Tibial nerve (tissue), 4 donors: ENCODE measurements at regions not wholly inside any gene's neighbourhood (a gene's known extent, or its start where the extent isn't known, plus 50 kb on each side); places are given as distances from the start of the nearest gene placed in this dataset.
"Not testable (repeated sequence)": the region's sequence is repeated elsewhere in the genome, so short reads cannot be mapped to it uniquely, and the experiment has no call there.

Experiments
- DNase-seq, 2 donors: peaks; one replicate each; pipeline ENCODE4 v3.0.0-alpha.2; 2019; ENCODE audit warnings: low spot score in 2 of 2
- H3K27ac ChIP-seq, 4 donors: fragments of 200-600 bp; sonication (generic) in 3 of 4; one replicate each; pipeline ENCODE4 v1.5.1; 2017 to 2019; ENCODE audit warnings: mild to moderate bottlenecking in 1 of 4
- H3K27me3 ChIP-seq, 2 donors: fragments of 200-600 bp; sonication (generic) in 1 of 2; one replicate each; pipeline versions ENCODE4 v1.5.1 to v1.6.0; 2017 to 2019
- H3K36me3 ChIP-seq, 3 donors: fragments of 200-600 bp; sonication (generic); one replicate each; pipeline ENCODE4 v1.5.1; 2018 to 2019
- H3K4me1 ChIP-seq, 4 donors: fragments of 200-600 bp; sonication (generic) in 3 of 4; one replicate each; pipeline ENCODE4 v1.5.1; 2017 to 2019
- H3K4me3 ChIP-seq, 4 donors: fragments of 200-600 bp; sonication (generic) in 3 of 4; one replicate each; pipeline ENCODE4 v1.5.1; 2017 to 2019; ENCODE audit warnings: mild to moderate bottlenecking in 1 of 4, moderate library complexity in 1 of 4
- H3K9me3 ChIP-seq, 4 donors: fragments of 200-600 bp; sonication (generic) in 3 of 4; one replicate each; pipeline ENCODE4 v1.5.1; 2017 to 2019
- EP300 ChIP-seq, 2 donors: sonication (generic); formaldehyde crosslinking; IDR thresholded peaks; one replicate each; pipeline ENCODE4 v1.6.1; 2017; ENCODE audit warnings: antibody characterized with exemption in 2 of 2, mild to moderate bottlenecking in 1 of 2
- POLR2A ChIP-seq, 2 donors: fragments of 450-650 bp; IDR thresholded peaks; one replicate each; pipeline ENCODE4 v1.6.1; 2017; ENCODE audit warnings: antibody characterized with exemption in 2 of 2, mild to moderate bottlenecking in 2 of 2, moderate library complexity in 2 of 2
- WGBS, 2 donors: methylation state at CpG; one replicate each; pipeline ENCODE4 v1.1.5; 2018; 5-methylcytosine and 5-hydroxymethylcytosine counted together
- TF ChIP-seq, protein P1 (sequence below), 5 experiments: fragments of 200-600 bp in 3 of 5; fragments of 450-650 bp in 2 of 5; sonication (generic) in 3 of 5; IDR thresholded peaks; one replicate each; pipeline ENCODE4 v1.5.1; 2016 to 2019; ENCODE audit warnings: antibody characterized with exemption in 5 of 5, mild to moderate bottlenecking in 3 of 5, moderate library complexity in 2 of 5

DNA sequence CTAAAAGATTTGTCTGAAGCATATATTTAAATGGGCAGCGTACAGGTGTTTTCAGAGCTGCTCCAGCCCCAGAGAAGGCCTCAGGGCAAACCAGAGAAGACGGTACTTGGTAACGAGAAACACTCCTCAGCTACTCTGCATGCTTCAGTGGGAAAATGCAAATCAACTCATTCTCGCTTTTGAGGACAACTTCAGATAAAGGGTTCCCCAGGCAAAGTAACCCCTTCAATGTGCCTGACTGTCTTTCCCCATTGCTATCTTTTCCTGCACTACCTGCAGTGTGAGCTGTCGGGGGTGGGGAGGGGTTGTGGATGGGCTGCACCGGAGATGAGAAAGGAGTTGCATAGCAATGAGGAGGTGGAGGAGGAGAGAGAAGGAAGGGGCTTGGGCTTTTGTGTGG, 339.7 kb upstream of the CLINT1 start:
- Histone ChIP-seq H3K9me3 (no peaks in the 10 kb centered on the region), H3K27ac (no peak overlapping the region), H3K4me1 (peaks cover 0 to 3% (median 0%) of the 10 kb centered on the region in 4 donors), H3K36me3 (no peaks in the 10 kb centered on the region), H3K4me3 (no peak overlapping the region), H3K27me3 (no peaks in the 10 kb centered on the region)
- DNase-seq = no peak
- no peak for TF ChIP-seq EP300 (IDR thresholded peaks at IDR 0.05)
- TF ChIP-seq POLR2A (IDR thresholded peaks at IDR 0.05) = no peak
- TF ChIP-seq, protein P1, sequence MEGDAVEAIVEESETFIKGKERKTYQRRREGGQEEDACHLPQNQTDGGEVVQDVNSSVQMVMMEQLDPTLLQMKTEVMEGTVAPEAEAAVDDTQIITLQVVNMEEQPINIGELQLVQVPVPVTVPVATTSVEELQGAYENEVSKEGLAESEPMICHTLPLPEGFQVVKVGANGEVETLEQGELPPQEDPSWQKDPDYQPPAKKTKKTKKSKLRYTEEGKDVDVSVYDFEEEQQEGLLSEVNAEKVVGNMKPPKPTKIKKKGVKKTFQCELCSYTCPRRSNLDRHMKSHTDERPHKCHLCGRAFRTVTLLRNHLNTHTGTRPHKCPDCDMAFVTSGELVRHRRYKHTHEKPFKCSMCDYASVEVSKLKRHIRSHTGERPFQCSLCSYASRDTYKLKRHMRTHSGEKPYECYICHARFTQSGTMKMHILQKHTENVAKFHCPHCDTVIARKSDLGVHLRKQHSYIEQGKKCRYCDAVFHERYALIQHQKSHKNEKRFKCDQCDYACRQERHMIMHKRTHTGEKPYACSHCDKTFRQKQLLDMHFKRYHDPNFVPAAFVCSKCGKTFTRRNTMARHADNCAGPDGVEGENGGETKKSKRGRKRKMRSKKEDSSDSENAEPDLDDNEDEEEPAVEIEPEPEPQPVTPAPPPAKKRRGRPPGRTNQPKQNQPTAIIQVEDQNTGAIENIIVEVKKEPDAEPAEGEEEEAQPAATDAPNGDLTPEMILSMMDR (IDR thresholded peaks at IDR 0.05) = no peak
- 84 to 94% methylated on average over 6 of the region's 6 CpGs for whole genome bisulfite sequencing, 2 donors

DNA sequence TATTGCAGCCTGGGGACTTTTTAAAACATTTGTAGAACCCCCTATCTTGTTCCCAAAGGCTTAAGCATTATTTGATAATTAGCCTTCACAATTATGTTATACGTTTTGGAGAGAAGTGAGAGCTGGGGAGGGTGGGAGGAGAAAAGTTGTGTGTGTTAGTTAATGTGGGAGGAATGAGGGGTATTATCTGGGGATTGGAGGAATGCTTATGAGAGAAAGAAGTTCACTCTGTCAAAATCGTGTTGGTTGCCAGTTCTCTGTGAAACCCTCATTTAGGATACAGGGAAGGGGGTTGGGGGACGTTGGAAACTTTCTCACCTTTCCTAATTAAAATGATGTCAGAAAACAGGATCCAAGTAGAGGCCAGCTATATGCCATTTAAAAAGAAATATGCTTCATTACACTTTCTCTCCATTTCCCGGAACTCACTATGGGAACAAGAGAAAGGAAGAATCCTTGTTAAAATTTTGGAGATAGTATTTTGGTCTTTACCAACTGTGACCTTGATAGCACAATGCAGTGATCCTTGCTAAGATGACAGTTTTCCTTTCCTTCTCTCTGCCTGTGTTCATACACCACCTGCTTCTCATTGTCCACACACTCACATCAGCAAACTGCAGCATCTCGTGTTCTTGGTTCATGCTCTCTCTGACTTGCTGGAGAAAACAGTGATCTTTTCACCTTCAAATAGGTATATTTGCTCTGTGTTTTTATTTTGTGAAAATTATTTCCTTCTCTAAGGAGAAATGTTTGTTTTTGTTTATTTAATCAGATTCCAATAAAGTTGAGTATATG, 336.7 kb upstream of the CLINT1 start:
- Histone ChIP-seq H3K36me3 (no peaks in the 10 kb centered on the region), H3K27ac (no peak overlapping the region), H3K27me3 (no peaks in the 10 kb centered on the region), H3K4me1 (peaks cover 0 to 3% (median 0%) of the 10 kb centered on the region in 4 donors), H3K9me3 (no peaks in the 10 kb centered on the region), H3K4me3 (no peak overlapping the region)
- TF ChIP-seq, protein P1 (IDR thresholded peaks at IDR 0.05) = no peak
- TF ChIP-seq EP300 (IDR thresholded peaks at IDR 0.05) (no peak), POLR2A (IDR thresholded peaks at IDR 0.05) (no peak)
- 55 to 61% methylated on average over 5 of the region's 5 CpGs for WGBS, 2 donors
- DNase-seq = no peak

DNA sequence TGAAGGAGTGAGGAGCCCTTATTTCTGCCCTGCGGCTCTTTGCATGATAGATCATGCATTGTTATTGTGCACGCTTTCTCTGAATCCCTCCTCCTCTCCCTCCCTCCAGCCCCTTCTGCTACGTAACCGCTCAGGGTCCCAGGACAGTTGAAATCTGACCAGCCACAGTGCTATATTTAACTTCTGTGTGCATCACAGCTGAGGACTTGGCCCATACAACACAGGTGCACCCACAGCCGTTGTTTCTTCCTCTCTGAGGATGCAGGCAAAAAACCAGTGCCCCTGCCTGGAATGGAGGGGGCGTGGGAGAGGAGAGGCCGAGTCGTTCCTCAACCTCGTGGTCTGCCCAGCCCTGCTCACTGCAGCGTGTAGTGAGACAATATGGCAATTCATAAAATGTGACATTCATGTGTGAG, 335.6 kb upstream of the CLINT1 start:
- Histone ChIP-seq H3K27me3 (no peaks in the 10 kb centered on the region), H3K4me3 (no peak overlapping the region), H3K27ac (no peak overlapping the region), H3K4me1 (peaks cover 0 to 3% (median 0%) of the 10 kb centered on the region in 4 donors), H3K36me3 (no peaks in the 10 kb centered on the region), H3K9me3 (no peaks in the 10 kb centered on the region)
- no peak for DNase-seq
- 26 to 29% methylated on average over 10 of the region's 10 CpGs for WGBS, 2 donors
- TF ChIP-seq, protein P1 (IDR thresholded peaks at IDR 0.05) = no peak
- TF ChIP-seq POLR2A (IDR thresholded peaks at IDR 0.05) = no peak
- no peak for TF ChIP-seq EP300 (IDR thresholded peaks at IDR 0.05)

DNA sequence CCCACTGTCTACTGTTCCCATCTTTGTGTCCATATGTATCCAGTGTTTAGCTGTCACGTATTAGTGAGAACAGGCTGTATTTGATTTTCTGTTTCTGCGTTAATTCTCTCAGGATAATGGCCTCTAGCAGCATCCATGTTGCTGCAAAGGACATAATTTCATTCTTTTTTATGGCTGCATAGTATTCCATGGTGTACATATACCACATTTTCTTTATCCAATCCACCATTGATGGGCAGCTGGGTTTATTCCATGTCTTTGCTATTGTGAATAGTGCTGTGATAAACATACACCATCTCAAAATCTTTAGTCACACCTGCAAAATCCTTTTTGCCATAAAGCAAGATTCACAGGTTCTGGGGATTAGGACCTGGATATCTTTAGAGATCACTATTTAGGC, 334.4 kb upstream of the CLINT1 start:
- H3K4me1 ChIP-seq, H3K4me3 ChIP-seq, H3K36me3 ChIP-seq, DNase-seq, H3K9me3 ChIP-seq, H3K27ac ChIP-seq, H3K27me3 ChIP-seq: not testable (repeated sequence)
- WGBS, 2 donors = 94 to 98% methylated on average over 2 of the region's 2 CpGs

DNA sequence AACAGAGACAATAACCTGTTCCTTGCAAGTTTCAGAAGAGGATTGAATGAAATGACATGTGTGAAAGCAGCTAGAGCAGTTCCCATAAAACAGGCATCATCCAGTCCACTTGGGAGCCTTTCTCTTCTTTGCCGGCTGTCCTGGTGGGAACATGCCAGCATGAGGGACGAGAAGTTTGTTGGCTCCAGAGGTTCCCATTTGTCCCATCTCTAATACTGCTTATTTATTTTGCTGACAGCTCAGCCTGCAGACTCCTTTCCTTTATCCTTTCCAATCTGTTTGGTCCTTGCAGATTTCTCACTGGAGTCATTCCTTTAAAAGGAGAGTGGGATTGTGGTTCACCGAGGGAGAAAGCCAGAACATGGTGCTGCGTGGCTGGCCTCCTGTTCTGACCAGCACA, 321.5 kb upstream of the CLINT1 start:
- Histone ChIP-seq H3K4me1 (peaks cover 0 to 11% (median under 1%) of the 10 kb centered on the region in 4 donors), H3K36me3 (no peaks in the 10 kb centered on the region)
- WGBS, 2 donors = 79 to 80% methylated on average over 4 of the region's 4 CpGs

More for the DNA sequence above, 321.5 kb upstream of the CLINT1 start:
- Histone ChIP-seq H3K9me3 (no peaks in the 10 kb centered on the region), H3K4me3 (no peak overlapping the region), H3K27me3 (no peaks in the 10 kb centered on the region), H3K27ac (no peak overlapping the region)
- TF ChIP-seq, protein P1 (IDR thresholded peaks at IDR 0.05) = no peak
- TF ChIP-seq EP300 (IDR thresholded peaks at IDR 0.05) (no peak), POLR2A (IDR thresholded peaks at IDR 0.05) (no peak)
- no peak for DNase-seq
